ENCODE measurements at regions not wholly inside any gene's neighbourhood (a gene's known extent, or its start where the extent isn't known, plus 50 kb on each side); places are given as distances from the start of the nearest gene placed in this dataset.

- no peak overlapping the region for H3K27ac ChIP-seq
- TF ChIP-seq CTCF (conservative IDR thresholded peaks at IDR 0.05), result no peak
Observed at GRCh38 chr9:86997156-86997555, 49.9 kb upstream of the GAS1 start.

- no peak overlapping the region for H3K27ac ChIP-seq
- TF ChIP-seq CTCF (conservative IDR thresholded peaks at IDR 0.05), result no peak
Observed at GRCh38 chr9:86997951-86998350, 50.6 kb upstream of the GAS1 start.

GRCh38 chr9:87002517-87002916 is 55.2 kb upstream of the GAS1 start:
- H3K27ac ChIP-seq, result no peak overlapping the region
- TF ChIP-seq CTCF (conservative IDR thresholded peaks at IDR 0.05), result no peak

- no peak for TF ChIP-seq CTCF (conservative IDR thresholded peaks at IDR 0.05)
- H3K27ac ChIP-seq, result no peak overlapping the region
Observed at GRCh38 chr9:87004016-87004415, 56.7 kb upstream of the GAS1 start.

GRCh38 chr9:87006956-87007355 is 59.6 kb upstream of the GAS1 start:
- H3K27ac ChIP-seq, result no peak overlapping the region

GRCh38 chr9:87007711-87008366 is 60.5 kb upstream of the GAS1 start:
- no peak for TF ChIP-seq CTCF (conservative IDR thresholded peaks at IDR 0.05)
- H3K27ac ChIP-seq, result no peak overlapping the region

More at GRCh38 chr9:87006956-87007355, 59.6 kb upstream of the GAS1 start:
- TF ChIP-seq CTCF (conservative IDR thresholded peaks at IDR 0.05), result no peak

- H3K27ac ChIP-seq, result no peak overlapping the region
Observed at GRCh38 chr9:87008667-87009066, 61.4 kb upstream of the GAS1 start.

More at GRCh38 chr9:87008667-87009066, 61.4 kb upstream of the GAS1 start:
- TF ChIP-seq CTCF (conservative IDR thresholded peaks at IDR 0.05), result no peak

Data from VCaP (cell line).